ENCODE measurements at regions not wholly inside any gene's neighbourhood (a gene's known extent, or its start where the extent isn't known, plus 50 kb on each side); places are given as distances from the start of the nearest gene placed in this dataset.
A peak's percentile ranks its signal among the peaks of the same experiment; 100 is the strongest.

DNA sequence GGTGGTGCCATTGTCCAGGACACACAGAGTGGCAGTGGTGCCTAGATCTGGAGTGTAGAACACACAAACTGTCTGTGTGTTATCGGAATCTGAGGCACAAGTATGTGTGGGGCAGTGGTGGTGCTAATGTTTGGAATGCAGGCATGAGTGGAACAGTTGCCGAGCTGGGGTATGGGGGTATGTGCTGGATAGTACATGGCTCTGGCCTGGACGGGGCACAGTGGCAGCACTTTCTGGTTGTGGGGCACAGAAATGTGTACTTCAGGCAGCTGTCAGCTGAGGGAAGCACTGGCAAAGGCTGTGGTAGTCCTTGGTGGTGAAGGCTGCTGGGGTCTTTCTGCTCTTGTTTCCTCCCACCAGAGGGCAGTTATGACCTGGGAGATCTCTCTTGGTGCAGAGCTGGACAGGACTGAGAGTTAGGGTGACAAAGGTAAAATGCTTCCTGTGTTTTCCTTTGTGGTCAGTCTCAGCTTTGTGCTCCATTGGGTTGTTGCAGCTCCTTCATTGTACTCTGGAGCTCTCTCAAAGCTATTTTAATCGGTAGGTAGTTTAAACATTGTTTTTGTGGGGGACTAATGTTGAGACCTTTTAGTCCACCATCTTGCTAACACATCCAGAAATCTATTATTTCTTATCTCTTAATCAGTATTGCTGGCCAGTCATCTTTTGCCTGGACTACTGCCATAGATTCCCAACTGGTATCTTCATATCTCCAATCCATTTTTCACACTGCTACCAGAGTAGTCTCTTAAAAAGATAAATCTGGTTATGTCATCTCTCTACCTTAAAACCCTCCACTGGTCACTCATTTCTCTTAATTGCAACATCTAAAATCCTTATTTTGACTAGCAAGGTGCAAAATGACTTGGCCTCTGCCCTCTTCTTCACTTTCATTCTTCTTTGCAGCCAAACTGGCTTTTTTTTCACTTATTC lies 83.9 kb upstream of the NBPF4 start (continued):
- TF ChIP-seq, protein P1, sequence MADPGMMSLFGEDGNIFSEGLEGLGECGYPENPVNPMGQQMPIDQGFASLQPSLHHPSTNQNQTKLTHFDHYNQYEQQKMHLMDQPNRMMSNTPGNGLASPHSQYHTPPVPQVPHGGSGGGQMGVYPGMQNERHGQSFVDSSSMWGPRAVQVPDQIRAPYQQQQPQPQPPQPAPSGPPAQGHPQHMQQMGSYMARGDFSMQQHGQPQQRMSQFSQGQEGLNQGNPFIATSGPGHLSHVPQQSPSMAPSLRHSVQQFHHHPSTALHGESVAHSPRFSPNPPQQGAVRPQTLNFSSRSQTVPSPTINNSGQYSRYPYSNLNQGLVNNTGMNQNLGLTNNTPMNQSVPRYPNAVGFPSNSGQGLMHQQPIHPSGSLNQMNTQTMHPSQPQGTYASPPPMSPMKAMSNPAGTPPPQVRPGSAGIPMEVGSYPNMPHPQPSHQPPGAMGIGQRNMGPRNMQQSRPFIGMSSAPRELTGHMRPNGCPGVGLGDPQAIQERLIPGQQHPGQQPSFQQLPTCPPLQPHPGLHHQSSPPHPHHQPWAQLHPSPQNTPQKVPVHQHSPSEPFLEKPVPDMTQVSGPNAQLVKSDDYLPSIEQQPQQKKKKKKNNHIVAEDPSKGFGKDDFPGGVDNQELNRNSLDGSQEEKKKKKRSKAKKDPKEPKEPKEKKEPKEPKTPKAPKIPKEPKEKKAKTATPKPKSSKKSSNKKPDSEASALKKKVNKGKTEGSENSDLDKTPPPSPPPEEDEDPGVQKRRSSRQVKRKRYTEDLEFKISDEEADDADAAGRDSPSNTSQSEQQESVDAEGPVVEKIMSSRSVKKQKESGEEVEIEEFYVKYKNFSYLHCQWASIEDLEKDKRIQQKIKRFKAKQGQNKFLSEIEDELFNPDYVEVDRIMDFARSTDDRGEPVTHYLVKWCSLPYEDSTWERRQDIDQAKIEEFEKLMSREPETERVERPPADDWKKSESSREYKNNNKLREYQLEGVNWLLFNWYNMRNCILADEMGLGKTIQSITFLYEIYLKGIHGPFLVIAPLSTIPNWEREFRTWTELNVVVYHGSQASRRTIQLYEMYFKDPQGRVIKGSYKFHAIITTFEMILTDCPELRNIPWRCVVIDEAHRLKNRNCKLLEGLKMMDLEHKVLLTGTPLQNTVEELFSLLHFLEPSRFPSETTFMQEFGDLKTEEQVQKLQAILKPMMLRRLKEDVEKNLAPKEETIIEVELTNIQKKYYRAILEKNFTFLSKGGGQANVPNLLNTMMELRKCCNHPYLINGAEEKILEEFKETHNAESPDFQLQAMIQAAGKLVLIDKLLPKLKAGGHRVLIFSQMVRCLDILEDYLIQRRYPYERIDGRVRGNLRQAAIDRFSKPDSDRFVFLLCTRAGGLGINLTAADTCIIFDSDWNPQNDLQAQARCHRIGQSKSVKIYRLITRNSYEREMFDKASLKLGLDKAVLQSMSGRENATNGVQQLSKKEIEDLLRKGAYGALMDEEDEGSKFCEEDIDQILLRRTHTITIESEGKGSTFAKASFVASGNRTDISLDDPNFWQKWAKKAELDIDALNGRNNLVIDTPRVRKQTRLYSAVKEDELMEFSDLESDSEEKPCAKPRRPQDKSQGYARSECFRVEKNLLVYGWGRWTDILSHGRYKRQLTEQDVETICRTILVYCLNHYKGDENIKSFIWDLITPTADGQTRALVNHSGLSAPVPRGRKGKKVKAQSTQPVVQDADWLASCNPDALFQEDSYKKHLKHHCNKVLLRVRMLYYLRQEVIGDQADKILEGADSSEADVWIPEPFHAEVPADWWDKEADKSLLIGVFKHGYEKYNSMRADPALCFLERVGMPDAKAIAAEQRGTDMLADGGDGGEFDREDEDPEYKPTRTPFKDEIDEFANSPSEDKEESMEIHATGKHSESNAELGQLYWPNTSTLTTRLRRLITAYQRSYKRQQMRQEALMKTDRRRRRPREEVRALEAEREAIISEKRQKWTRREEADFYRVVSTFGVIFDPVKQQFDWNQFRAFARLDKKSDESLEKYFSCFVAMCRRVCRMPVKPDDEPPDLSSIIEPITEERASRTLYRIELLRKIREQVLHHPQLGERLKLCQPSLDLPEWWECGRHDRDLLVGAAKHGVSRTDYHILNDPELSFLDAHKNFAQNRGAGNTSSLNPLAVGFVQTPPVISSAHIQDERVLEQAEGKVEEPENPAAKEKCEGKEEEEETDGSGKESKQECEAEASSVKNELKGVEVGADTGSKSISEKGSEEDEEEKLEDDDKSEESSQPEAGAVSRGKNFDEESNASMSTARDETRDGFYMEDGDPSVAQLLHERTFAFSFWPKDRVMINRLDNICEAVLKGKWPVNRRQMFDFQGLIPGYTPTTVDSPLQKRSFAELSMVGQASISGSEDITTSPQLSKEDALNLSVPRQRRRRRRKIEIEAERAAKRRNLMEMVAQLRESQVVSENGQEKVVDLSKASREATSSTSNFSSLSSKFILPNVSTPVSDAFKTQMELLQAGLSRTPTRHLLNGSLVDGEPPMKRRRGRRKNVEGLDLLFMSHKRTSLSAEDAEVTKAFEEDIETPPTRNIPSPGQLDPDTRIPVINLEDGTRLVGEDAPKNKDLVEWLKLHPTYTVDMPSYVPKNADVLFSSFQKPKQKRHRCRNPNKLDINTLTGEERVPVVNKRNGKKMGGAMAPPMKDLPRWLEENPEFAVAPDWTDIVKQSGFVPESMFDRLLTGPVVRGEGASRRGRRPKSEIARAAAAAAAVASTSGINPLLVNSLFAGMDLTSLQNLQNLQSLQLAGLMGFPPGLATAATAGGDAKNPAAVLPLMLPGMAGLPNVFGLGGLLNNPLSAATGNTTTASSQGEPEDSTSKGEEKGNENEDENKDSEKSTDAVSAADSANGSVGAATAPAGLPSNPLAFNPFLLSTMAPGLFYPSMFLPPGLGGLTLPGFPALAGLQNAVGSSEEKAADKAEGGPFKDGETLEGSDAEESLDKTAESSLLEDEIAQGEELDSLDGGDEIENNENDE (IDR thresholded peaks at IDR 0.05; ENCODE audit: insufficient replicate concordance, low read length), result no peak
- TF ChIP-seq CEBPB (IDR thresholded peaks at IDR 0.05; ENCODE audit: low read depth, low read length) (no peak), EP300 (IDR thresholded peaks at IDR 0.05; ENCODE audit: borderline replicate concordance in 1 of 2, low read depth in 2 of 2, low read length in 2 of 2) (no peak), CHD1 (IDR thresholded peaks at IDR 0.05; ENCODE audit: low read depth, low read length) (no peak), EGR1 (IDR thresholded peaks at IDR 0.05; ENCODE audit: borderline replicate concordance, low read depth, low read length) (no peak), YY1 (IDR thresholded peaks at IDR 0.05; ENCODE audit: low read depth, low read length) (no peak), RAD21 (IDR thresholded peaks at IDR 0.05 in 1 of 2, conservative IDR thresholded peaks at IDR 0.05 in 1 of 2; ENCODE audit: low read depth in 2 of 2, low read length in 2 of 2) (peak; percentile 92 to 93), CBX5 (IDR thresholded peaks at IDR 0.05; ENCODE audit: low read depth, low read length) (no peak), TAF1 (IDR thresholded peaks at IDR 0.05; ENCODE audit: low read depth, low read length) (no peak)
